GM12878 (cell line): ENCODE measurements at regions not wholly inside any gene's neighbourhood (a gene's known extent, or its start where the extent isn't known, plus 50 kb on each side); places are given as distances from the start of the nearest gene placed in this dataset.

Source experiments
- ATAC-seq: fragments of 200-7000 bp; cut with Tn5 transposase; 3 replicates; pipeline ENCODE4 v1.9.1; 2020; ENCODE audit warnings: mild to moderate bottlenecking, moderate library complexity
- BruUV-seq: library from RNA; stranded (reverse); fragments of 400-500 nt; replicated peaks from 2 replicates; lab custom pipeline; 2021; lab: Mats Ljungman, UMichigan
- CTCF ChIA-PET: fragments of 300-600 bp; sonication (Branson Sonifier 250); formaldehyde crosslinking; extraction: SDS; loops from one replicate; lab custom pipeline; 2021; ENCODE audit warnings: inconsistent platforms; lab: Yijun Ruan, JAX
- POLR2A ChIA-PET: fragments of 350-600 bp; formaldehyde crosslinking; extraction: SDS; loops from one replicate; lab custom pipeline; 2021; ENCODE audit warnings: inconsistent platforms; lab: Charles Lee
- RAD21 ChIA-PET: fragments of 300-600 bp; sonication (Branson Sonifier 250); formaldehyde crosslinking; loops from one replicate; lab custom pipeline; 2023; ENCODE audit warnings: antibody characterized with exemption; ENCODE audit not compliant: unreplicated experiment; lab: Charles Lee
- SMC1A ChIA-PET: fragments of 300-600 bp; sonication (Branson Sonifier 250); formaldehyde crosslinking; loops from one replicate; lab custom pipeline; 2023; ENCODE audit not compliant: unreplicated experiment, uncharacterized antibody; lab: Charles Lee
- DNase-seq: peaks from one replicate; pipeline ENCODE4 v3.0.0-alpha.2; 2011; ENCODE audit warnings: low read depth, low spot score
- FAIRE-seq: peaks from 3 replicates; lab custom pipeline; 2011; peaks lifted over from hg19 to GRCh38; lab: Jason Lieb, UNC
- H2AFZ ChIP-seq: 2 replicates; pipeline ENCODE4 v1.6.0; 2011; ENCODE audit warnings: low read depth, low read length, control low read depth; ENCODE audit not compliant: control insufficient read depth
- H3K27ac ChIP-seq: 2 replicates; pipeline ENCODE4 v1.5.1; 2011; ENCODE audit warnings: control low read depth; ENCODE audit not compliant: control insufficient read depth, insufficient read depth
- H3K27me3 ChIP-seq, 2 experiments: replicated peaks in 1 of 2; 2 replicates each; pipeline versions ENCODE4 v1.6.0 to v1.6.1; 2011; ENCODE audit warnings: low read length in 1 of 2; ENCODE audit not compliant: control insufficient read depth in 2 of 2, insufficient read depth in 2 of 2
- H3K36me3 ChIP-seq, 2 experiments: 2 replicates each; pipeline ENCODE4 v1.5.1; 2011; ENCODE audit warnings: low read length in 1 of 2; ENCODE audit not compliant: control insufficient read depth in 2 of 2, insufficient read depth in 2 of 2
- H3K4me1 ChIP-seq: 2 replicates; pipeline ENCODE4 v1.6.1; 2011; ENCODE audit warnings: mild to moderate bottlenecking, low read length, moderate library complexity, mixed read lengths; ENCODE audit not compliant: control insufficient read depth, insufficient read depth
- H3K4me2 ChIP-seq: 2 replicates; pipeline ENCODE4 v1.6.0; 2011; ENCODE audit warnings: control low read depth; ENCODE audit not compliant: control insufficient read depth, insufficient read depth
- H3K4me3 ChIP-seq: fragments of 200-600 bp; sonication (generic); 2 replicates; pipeline ENCODE4 v1.5.1; 2016
- H3K79me2 ChIP-seq: 2 replicates; pipeline ENCODE4 v1.6.0; 2011; ENCODE audit warnings: low read length; ENCODE audit not compliant: control insufficient read depth, insufficient read depth
- H3K9ac ChIP-seq: 2 replicates; pipeline ENCODE4 v1.8.0; 2011; ENCODE audit warnings: low read length, control low read depth, mixed read lengths; ENCODE audit not compliant: control insufficient read depth, insufficient read depth
- H3K9me3 ChIP-seq: replicated peaks from 3 replicates; pipeline ENCODE4 v1.5.1; 2011; ENCODE audit warnings: mild to moderate bottlenecking, low read length; ENCODE audit not compliant: control insufficient read depth, insufficient read depth
- H4K20me1 ChIP-seq: 2 replicates; pipeline ENCODE4 v1.6.0; 2011; ENCODE audit not compliant: control insufficient read depth, insufficient read depth
- FOXK2 ChIP-seq: fragments of 450-650 bp; IDR thresholded peaks from 2 replicates; pipeline ENCODE4 v1.6.1; 2017; ENCODE audit warnings: mild to moderate bottlenecking, moderate library complexity
- PBX3 ChIP-seq: IDR thresholded peaks from 2 replicates; pipeline ENCODE4 v1.6.1; 2011; ENCODE audit warnings: mild to moderate bottlenecking, low read depth, low read length, moderate library complexity; ENCODE audit not compliant: insufficient replicate concordance
- POU2F2 ChIP-seq: IDR thresholded peaks from 3 replicates; pipeline ENCODE4 v1.6.1; 2011; ENCODE audit warnings: low read depth, mild to moderate bottlenecking, low read length, borderline replicate concordance
- RAD21 ChIP-seq: IDR thresholded peaks from 2 replicates; pipeline ENCODE4 v1.6.1; 2011; ENCODE audit warnings: mild to moderate bottlenecking, low read depth, low read length, moderate library complexity; ENCODE audit not compliant: insufficient read depth
- RAD51 ChIP-seq: fragments of 450-650 bp; IDR thresholded peaks from 2 replicates; pipeline ENCODE4 v1.6.1; 2016; ENCODE audit warnings: moderate library complexity, mild to moderate bottlenecking, inconsistent platforms
- SMARCA5 ChIP-seq: fragments of 450-650 bp; IDR thresholded peaks from 2 replicates; pipeline ENCODE4 v1.6.1; 2017; ENCODE audit warnings: mild to moderate bottlenecking
- WGBS: methylation state at CpG from one replicate; pipeline ENCODE4 v1.1.6; 2016; ENCODE audit warnings: low lambda C conversion rate; ENCODE audit not compliant: insufficient replicate concordance, insufficient coverage; ENCODE audit errors: missing lambda C conversion rate; 5-methylcytosine and 5-hydroxymethylcytosine counted together
- in situ Hi-C: fragments of 300-500 bp; cut with MboI; formaldehyde crosslinking; loops from 9 replicates; pipeline ENCODE4 v1.14.3; 2018; ENCODE audit warnings: mixed read lengths
- intact Hi-C: fragments of 100-400 bp; cut with micrococcal nuclease; formaldehyde crosslinking; loops from one replicate; pipeline ENCODE4 v1.14.2; 2022; ENCODE audit not compliant: unreplicated experiment
- TF ChIP-seq, protein P1 (sequence below): fragments of 150-350 bp; IDR thresholded peaks from 2 replicates; pipeline ENCODE4 v1.6.1; 2016; ENCODE audit warnings: low read depth, low read length

- Histone ChIP-seq H3K9ac (no peak overlapping the region), H3K79me2 (no peaks in the 10 kb centered on the region), H3K27ac (no peak overlapping the region), H3K4me2 (no peak overlapping the region), H3K4me1 (no peaks in the 10 kb centered on the region), H3K4me3 (no peak overlapping the region), H3K27me3 (no peaks in the 10 kb centered on the region), H3K36me3 (no peaks in the 10 kb centered on the region), H3K9me3 (no peaks in the 10 kb centered on the region), H2AFZ (no peak overlapping the region), H4K20me1 (no peaks in the 10 kb centered on the region)
- RAD21 ChIA-PET: no interaction called here
- SMC1A ChIA-PET: interaction anchor here (0.6 kb wide), 1 partner anchor 122 kb away, joined by 3 read pairs; no protein-coding TSS in a partner anchor
- POLR2A ChIA-PET: no interaction called here
- ATAC-seq (no peak), FAIRE-seq (no peak), DNase-seq (no peak)
- CTCF ChIA-PET: no interaction called here
- in situ Hi-C loops: no loop called here
- 19% methylated on average over 3 of the region's 3 CpGs for WGBS
- intact Hi-C loops: no loop called here
- BruUV-seq: no TSS peak
- no peak for TF ChIP-seq FOXK2
- no peak for TF ChIP-seq RAD51
- TF ChIP-seq, protein P1, sequence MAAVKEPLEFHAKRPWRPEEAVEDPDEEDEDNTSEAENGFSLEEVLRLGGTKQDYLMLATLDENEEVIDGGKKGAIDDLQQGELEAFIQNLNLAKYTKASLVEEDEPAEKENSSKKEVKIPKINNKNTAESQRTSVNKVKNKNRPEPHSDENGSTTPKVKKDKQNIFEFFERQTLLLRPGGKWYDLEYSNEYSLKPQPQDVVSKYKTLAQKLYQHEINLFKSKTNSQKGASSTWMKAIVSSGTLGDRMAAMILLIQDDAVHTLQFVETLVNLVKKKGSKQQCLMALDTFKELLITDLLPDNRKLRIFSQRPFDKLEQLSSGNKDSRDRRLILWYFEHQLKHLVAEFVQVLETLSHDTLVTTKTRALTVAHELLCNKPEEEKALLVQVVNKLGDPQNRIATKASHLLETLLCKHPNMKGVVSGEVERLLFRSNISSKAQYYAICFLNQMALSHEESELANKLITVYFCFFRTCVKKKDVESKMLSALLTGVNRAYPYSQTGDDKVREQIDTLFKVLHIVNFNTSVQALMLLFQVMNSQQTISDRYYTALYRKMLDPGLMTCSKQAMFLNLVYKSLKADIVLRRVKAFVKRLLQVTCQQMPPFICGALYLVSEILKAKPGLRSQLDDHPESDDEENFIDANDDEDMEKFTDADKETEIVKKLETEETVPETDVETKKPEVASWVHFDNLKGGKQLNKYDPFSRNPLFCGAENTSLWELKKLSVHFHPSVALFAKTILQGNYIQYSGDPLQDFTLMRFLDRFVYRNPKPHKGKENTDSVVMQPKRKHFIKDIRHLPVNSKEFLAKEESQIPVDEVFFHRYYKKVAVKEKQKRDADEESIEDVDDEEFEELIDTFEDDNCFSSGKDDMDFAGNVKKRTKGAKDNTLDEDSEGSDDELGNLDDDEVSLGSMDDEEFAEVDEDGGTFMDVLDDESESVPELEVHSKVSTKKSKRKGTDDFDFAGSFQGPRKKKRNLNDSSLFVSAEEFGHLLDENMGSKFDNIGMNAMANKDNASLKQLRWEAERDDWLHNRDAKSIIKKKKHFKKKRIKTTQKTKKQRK: no peak
- TF ChIP-seq RAD21: no peak
- no peak for TF ChIP-seq SMARCA5
- no peak for TF ChIP-seq POU2F2
- TF ChIP-seq PBX3: no peak
These were observed 463.1 kb upstream of the FAT3 start for GRCh38 chr11:91761406-91762025.
